SK-N-DZ (cell line): ENCODE measurements at regions not wholly inside any gene's neighbourhood (a gene's known extent, or its start where the extent isn't known, plus 50 kb on each side); places are given as distances from the start of the nearest gene placed in this dataset.
A peak's percentile ranks its signal among the peaks of the same experiment; 100 is the strongest.
"Not testable (repeated sequence)": the region's sequence is repeated elsewhere in the genome, so short reads cannot be mapped to it uniquely, and the experiment has no call there.

Experiments used
- DNase-seq: peaks from one replicate; pipeline ENCODE4 v3.0.0-alpha.2; 2015; ENCODE audit warnings: low spot score

DNA sequence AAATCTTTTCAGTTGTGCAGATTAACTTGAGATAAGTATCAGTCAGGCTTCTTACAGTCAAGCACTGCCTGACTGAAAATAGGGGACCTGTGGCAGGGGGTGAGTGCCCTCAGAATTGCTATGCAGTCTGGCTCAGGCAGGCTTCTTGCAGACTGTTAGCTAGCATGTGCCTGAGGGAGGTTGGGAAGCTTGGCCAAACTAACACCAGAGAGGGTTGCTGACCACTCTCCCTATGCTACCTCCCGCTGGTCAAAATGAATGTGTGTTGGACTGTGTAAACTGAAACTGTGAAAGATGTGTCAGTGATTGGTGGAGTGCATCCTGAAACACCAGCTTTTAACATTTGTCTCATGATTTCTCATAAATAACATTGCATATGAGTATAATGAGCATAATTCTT is 622.3 kb upstream of the IMPG1 start:
- no peak for DNase-seq

DNA sequence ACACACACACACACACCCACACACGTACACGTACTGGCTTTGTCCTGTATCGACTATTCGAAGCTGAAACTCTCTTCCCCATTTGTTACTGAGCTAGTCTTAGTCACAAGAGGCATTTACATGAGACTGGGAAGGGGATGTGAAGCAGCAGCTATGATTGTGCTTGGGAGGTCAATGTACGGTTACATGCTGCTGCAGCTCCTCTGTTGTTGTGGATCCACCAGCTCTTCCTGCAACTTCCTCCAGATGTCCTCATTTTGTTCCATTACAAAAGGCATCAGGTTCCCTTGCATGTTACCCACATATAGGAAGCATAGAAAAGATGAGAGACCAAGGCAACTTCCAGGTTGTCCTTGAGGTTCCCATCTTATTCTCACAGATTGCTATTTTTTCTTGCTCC is 612.4 kb upstream of the IMPG1 start:
- peak; percentile 4 for DNase-seq

GRCh38 chr6:76683985-76684384 is 611.5 kb upstream of the IMPG1 start:
- DNase-seq, result no peak

GRCh38 chr6:76682842-76683241 is 610.4 kb upstream of the IMPG1 start:
- no peak for DNase-seq

- DNase-seq, result no peak
Measured at GRCh38 chr6:76681781-76682180, 609.3 kb upstream of the IMPG1 start.

- no peak for DNase-seq
Measured at GRCh38 chr6:76677017-76677416, 604.6 kb upstream of the IMPG1 start.

- no peak for DNase-seq
Measured at GRCh38 chr6:76671751-76672150, 599.3 kb upstream of the IMPG1 start.

DNA sequence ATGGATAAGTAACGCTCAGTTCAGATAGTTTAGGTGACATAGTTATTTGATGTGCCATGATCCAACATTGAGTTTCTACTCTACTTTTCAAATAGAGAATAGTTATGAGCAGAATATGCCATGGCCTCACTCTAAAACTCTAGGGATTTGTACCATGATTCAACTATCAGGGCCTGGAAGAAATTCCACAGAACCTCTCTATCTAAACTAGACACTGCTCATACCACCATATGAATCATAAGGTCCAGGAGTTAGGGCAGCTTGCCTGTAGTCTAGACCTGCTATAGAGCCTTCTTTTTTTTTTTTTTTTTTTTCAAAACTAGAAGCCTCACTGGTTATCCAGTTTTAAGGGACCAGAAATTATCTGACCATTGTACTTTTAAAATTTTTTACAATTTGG is 571.8 kb upstream of the IMPG1 start:
- no peak for DNase-seq

DNA sequence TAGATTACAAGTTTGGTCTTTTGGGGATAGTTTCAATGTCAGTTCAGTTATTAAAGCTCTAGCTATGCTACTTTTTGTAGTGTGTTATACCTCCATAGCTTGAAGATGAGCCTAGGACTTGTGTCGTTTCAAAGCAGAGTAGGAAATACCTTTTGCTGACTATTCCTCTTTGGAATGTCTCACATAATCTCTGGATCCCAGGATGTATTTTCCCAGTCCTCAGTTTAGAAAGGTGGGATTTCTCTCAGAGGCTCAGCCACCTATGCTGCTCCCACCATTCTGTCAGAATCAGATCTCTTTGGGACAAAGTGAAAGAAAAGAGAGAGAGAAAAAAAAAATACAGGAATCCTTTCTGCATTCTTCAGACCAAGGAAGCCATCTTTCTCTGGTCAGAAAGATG is 567.5 kb upstream of the IMPG1 start:
- no peak for DNase-seq

DNA sequence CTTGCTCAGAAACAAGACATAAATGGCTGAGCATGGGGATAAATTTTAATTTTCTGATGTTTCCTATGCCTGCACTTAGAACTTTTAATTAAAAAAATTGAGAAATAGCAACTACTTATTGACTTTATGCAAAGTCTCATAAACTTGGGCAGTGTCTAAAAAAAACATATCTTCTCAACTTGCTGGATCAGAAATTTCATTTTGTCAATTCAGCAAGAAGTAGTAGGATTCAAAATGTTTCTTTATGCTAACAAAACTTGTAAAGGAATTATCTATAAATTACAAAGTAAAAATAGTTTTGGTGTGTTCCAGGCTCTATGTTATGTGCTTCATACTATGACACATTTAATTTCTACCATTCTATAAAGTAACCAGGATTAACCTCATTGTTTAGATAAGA is 562.2 kb upstream of the IMPG1 start:
- DNase-seq, result no peak

DNA sequence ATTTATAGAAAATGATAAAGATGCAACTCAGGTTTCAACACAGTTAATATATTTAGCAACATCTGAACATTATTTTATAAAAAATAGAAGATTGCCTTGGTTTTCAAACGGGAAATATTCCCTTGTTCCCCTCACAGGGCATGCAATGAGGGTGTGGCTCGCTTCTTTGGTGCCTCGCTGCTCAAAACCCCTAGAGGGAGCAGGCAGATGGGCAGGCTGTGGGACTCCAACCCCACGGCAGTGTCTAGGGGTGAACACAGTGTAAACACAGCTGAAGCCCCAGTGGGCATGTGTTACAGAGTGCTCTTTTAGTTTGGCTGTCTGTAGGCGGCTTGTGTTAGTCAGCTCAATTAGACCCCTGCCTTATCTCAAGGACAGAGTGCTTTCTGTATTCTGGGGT is 560.8 kb upstream of the IMPG1 start:
- no peak for DNase-seq

DNA sequence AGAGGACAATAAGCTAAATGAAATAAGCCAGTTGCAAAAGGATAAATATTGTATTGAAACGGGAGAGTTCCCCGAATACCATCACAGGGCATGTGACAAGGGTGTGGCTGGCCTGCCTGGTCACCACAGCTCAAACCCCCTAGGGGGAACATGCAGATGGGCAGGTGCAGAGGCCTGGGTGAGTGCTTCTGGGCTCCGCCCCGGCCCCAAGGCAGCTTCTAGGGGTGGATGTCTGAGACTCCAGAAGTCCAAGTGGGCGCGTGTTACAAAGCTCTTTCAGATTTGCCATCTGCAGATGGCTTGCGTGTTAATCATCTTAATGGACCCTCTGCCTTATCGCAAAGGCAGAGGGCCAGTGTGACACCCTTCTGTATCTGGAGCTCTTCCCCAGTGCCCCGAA is 559.2 kb upstream of the IMPG1 start:
- no peak for DNase-seq

GRCh38 chr6:76615395-76615794 is 542.9 kb upstream of the IMPG1 start:
- DNase-seq, result no peak

DNA sequence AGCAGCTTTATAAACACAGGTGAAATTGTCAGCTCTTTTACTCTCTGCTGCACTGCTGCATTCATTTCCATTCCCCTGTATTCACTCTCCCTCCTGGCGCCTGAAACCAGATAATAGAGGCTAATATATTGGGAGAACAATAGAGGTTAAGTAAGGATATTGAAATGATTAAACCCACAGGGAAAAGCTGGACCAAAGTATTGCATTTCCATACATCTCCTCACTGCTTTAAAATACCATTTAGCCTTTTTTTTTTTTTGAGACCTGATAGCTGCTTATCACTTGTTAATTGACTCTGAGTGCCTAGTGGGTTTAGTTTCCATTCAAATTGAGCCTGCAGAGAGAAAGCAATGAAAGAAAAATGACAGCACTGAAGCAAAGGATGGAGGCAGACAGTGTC is 540.5 kb upstream of the IMPG1 start:
- no peak for DNase-seq

GRCh38 chr6:76609160-76609559 is 536.7 kb upstream of the IMPG1 start:
- DNase-seq, result no peak

DNA sequence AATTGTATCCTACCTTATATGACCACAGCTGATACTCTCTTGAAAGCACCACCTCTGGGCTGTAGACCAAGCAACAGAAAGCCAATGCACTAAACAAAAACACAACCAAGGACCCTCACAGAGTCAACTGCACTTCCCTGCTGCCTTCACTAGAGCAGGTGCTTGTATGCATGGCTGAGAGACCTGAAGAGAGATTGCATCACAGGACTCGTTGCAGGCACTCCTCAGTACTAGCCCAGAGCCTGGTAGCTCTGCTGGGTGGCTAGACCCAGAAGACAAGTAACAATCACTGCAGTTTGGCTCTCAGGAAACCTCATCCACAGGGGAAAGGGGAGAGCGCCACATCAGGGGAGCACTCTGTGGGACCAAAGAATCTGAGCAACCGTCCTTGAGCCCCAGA is 521.6 kb upstream of the IMPG1 start:
- DNase-seq, result no peak

GRCh38 chr6:76593668-76594067 is 521.2 kb upstream of the IMPG1 start:
- DNase-seq, result no peak

DNA sequence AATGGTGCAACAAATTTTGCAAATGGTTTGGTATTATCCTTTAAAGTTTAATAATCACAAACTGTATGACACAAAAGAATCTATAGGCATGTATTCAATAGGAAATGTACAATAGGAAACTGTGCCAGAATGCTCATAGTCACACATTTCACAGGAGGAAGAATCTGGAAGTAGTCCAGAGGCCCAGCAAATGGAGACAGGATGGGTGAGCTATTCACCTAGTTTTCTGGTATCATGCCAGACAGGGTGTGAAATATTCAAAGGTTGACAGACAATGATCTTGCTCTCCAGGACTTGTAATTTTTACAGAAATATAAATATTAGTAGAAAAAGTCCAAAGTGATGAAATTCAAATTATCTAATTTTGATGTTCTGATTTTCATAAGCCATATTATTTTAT is 520.1 kb upstream of the IMPG1 start:
- no peak for DNase-seq

DNA sequence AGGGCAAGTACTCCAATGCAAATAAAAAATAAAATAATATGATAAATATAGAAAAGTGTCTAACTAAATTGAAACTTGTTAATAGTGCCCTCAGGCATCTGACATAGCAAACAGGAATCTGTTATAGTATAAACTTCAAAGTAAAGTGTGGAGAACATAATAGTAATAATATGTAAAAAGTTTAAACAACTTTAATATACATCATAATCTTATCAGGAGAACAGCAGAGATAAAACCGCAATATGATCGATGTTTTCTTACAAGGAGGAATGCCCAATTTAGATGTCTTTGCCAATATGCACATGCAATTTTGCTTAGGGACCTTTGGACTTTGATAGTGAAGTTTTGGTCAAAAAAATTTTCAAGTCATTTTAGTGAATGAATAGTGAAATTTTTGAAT is 514.8 kb upstream of the IMPG1 start:
- no peak for DNase-seq

GRCh38 chr6:76584121-76584520 is 511.7 kb upstream of the IMPG1 start:
- no peak for DNase-seq

DNA sequence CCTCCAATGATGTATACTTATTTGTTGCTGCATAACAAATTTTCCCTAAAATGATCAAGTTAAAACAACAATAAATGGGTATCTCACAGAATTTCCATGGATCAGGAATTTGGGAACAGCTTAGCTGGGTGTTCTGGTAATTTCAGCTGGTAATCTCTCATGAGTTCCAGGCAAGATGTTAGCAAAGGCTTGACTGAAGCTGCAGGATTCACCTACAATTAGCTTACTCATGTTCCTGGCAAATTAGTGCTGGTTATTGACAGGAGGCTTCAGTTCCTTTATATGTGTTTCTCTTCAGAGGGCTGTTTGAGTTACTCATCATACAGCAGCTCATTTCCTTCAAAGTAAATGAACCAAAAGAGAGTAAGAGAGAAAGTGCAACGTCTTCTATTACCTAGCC is 506.3 kb upstream of the IMPG1 start:
- DNase-seq, result no peak

GRCh38 chr6:76574746-76575145 is 502.3 kb upstream of the IMPG1 start:
- no peak for DNase-seq

GRCh38 chr6:76565932-76566331 is 493.5 kb upstream of the IMPG1 start:
- DNase-seq, result no peak

GRCh38 chr6:76562371-76562770 is 489.9 kb upstream of the IMPG1 start:
- not testable (repeated sequence) for DNase-seq
